ENCODE measurements at regions not wholly inside any gene's neighbourhood (a gene's known extent, or its start where the extent isn't known, plus 50 kb on each side); places are given as distances from the start of the nearest gene placed in this dataset.

- TF ChIP-seq CTCF (IDR thresholded peaks at IDR 0.05 in 4 of 5, conservative IDR thresholded peaks at IDR 0.05 in 1 of 5), result no peak
- TF ChIP-seq POLR2A (IDR thresholded peaks at IDR 0.05), result no peak
Observed at GRCh38 chr3:154762486-154762885, 317.6 kb upstream of the MME start.
